Loucy (cell line): ENCODE measurements at regions not wholly inside any gene's neighbourhood (a gene's known extent, or its start where the extent isn't known, plus 50 kb on each side); places are given as distances from the start of the nearest gene placed in this dataset.

Experiments
- H2AFZ ChIP-seq: fragments of 200-600 bp; sonication (generic); 2 replicates; pipeline ENCODE4 v1.6.0; 2016; ENCODE audit warnings: antibody characterized with exemption, mild to moderate bottlenecking, low read length, moderate library complexity
- H3F3A ChIP-seq: fragments of 200-600 bp; 2 replicates; pipeline ENCODE4 v1.6.0; 2016; ENCODE audit warnings: antibody characterized with exemption, low read depth, mild to moderate bottlenecking
- H3K27me3 ChIP-seq: fragments of 200-600 bp; sonication (generic); 2 replicates; pipeline ENCODE4 v1.6.1; 2014; ENCODE audit warnings: low read length, mild to moderate bottlenecking; ENCODE audit not compliant: insufficient read depth, poor library complexity, severe bottlenecking
- H3K36me3 ChIP-seq: fragments of 200-600 bp; sonication (generic); 2 replicates; pipeline ENCODE4 v1.6.1; 2016; ENCODE audit warnings: low read length; ENCODE audit not compliant: insufficient read depth
- H3K4me1 ChIP-seq: fragments of 200-600 bp; sonication (generic); 2 replicates; pipeline ENCODE4 v1.5.1; 2014; ENCODE audit warnings: low read length, mild to moderate bottlenecking; ENCODE audit not compliant: insufficient read depth, poor library complexity, severe bottlenecking
- H3K4me2 ChIP-seq: fragments of 200-600 bp; sonication (generic); 2 replicates; pipeline ENCODE4 v1.6.0; 2014; ENCODE audit warnings: antibody characterized with exemption, low read length, low read depth, mild to moderate bottlenecking; ENCODE audit not compliant: poor library complexity, severe bottlenecking
- H3K4me3 ChIP-seq: fragments of 200-600 bp; sonication (generic); 2 replicates; pipeline ENCODE4 v1.5.1; 2014; ENCODE audit warnings: low read length, mild to moderate bottlenecking, mixed read lengths; ENCODE audit not compliant: poor library complexity, severe bottlenecking
- H3K79me2 ChIP-seq: fragments of 200-600 bp; sonication (generic); 2 replicates; pipeline ENCODE4 v1.6.1; 2014; ENCODE audit warnings: low read length; ENCODE audit not compliant: insufficient read depth
- H3K9ac ChIP-seq: fragments of 200-600 bp; sonication (generic); 2 replicates; pipeline ENCODE4 v1.6.0; 2014; ENCODE audit warnings: mild to moderate bottlenecking, low read depth, low read length, moderate library complexity; ENCODE audit not compliant: poor library complexity, severe bottlenecking
- H3K9me2 ChIP-seq: fragments of 200-600 bp; sonication (generic); replicated peaks from 2 replicates; pipeline ENCODE4 v1.6.1; 2016; ENCODE audit warnings: low read depth, low read length, mixed read lengths
- H3K9me3 ChIP-seq: fragments of 200-600 bp; sonication (generic); 2 replicates; pipeline ENCODE4 v1.6.1; 2014; ENCODE audit warnings: mild to moderate bottlenecking, antibody characterized with exemption, low read length, low read depth; ENCODE audit not compliant: insufficient read depth
- H4K20me1 ChIP-seq: fragments of 200-600 bp; sonication (generic); 2 replicates; pipeline ENCODE4 v1.6.0; 2014; ENCODE audit warnings: antibody characterized with exemption, low read length, mild to moderate bottlenecking; ENCODE audit not compliant: insufficient read depth, poor library complexity, severe bottlenecking
- EZH2phosphoT487 ChIP-seq: fragments of 200-600 bp; IDR thresholded peaks from 2 replicates; pipeline ENCODE4 v1.6.1; 2018; ENCODE audit warnings: antibody characterized with exemption, mild to moderate bottlenecking, moderate library complexity, borderline replicate concordance
- TF ChIP-seq, protein P1 (sequence below): fragments of 200-600 bp; sonication (generic); conservative IDR thresholded peaks from 2 replicates; pipeline ENCODE4 v1.5.1; 2014; ENCODE audit warnings: mild to moderate bottlenecking, antibody characterized with exemption, low read length

DNA sequence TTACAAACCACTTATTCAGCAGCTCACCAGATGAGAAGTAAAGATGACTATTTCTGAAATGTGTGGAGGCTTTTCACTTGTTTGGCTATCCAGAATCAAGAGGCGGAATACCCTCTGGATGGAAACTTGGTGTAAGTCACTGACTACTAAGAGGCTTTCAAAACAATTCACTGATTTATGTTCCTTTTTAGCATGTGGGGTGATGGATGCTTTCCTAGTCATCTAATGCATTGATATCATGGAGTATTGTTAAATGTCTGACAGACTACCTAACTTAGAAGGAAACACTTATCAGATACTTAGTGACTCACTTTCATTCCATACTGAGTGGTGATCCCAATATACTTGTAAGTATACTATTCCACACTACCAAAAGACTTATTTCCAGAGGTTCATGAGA, 141.4 kb downstream of the PLK2 start:
- H3K9ac ChIP-seq = no peak overlapping the region
- no peaks in the 10 kb centered on the region for H3K27me3 ChIP-seq
- no peak overlapping the region for H3K4me3 ChIP-seq
- H2AFZ ChIP-seq = no peak overlapping the region
- H3F3A ChIP-seq = no peaks in the 10 kb centered on the region
- TF ChIP-seq EZH2phosphoT487 = no peak
- TF ChIP-seq, protein P1, sequence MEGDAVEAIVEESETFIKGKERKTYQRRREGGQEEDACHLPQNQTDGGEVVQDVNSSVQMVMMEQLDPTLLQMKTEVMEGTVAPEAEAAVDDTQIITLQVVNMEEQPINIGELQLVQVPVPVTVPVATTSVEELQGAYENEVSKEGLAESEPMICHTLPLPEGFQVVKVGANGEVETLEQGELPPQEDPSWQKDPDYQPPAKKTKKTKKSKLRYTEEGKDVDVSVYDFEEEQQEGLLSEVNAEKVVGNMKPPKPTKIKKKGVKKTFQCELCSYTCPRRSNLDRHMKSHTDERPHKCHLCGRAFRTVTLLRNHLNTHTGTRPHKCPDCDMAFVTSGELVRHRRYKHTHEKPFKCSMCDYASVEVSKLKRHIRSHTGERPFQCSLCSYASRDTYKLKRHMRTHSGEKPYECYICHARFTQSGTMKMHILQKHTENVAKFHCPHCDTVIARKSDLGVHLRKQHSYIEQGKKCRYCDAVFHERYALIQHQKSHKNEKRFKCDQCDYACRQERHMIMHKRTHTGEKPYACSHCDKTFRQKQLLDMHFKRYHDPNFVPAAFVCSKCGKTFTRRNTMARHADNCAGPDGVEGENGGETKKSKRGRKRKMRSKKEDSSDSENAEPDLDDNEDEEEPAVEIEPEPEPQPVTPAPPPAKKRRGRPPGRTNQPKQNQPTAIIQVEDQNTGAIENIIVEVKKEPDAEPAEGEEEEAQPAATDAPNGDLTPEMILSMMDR = no peak
- H4K20me1 ChIP-seq = no peaks in the 10 kb centered on the region
- no peaks in the 10 kb centered on the region for H3K9me2 ChIP-seq
- H3K79me2 ChIP-seq = no peaks in the 10 kb centered on the region
- H3K4me2 ChIP-seq = no peak overlapping the region
- H3K36me3 ChIP-seq = no peaks in the 10 kb centered on the region
- H3K9me3 ChIP-seq = no peaks in the 10 kb centered on the region
- H3K4me1 ChIP-seq = no peaks in the 10 kb centered on the region

DNA sequence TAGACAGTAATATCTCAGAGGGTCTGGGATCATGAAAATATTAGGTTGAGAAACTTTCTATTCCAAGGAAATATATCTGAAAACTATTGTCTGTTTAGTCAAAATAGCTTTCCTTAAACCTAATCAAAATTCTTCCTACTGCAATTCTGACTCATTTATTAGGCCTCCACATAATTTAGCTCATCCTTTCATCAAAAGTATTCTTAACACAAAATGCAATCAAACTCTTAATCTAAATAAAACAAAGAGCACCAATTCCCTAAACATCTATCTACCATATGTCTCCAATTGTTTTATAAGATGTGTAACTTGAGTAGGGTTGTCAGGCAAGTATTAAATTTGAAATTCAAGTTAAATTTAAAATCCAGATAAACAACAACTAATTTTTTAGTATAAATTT, 142.1 kb downstream of the PLK2 start:
- H3K9ac ChIP-seq = no peak overlapping the region
- no peaks in the 10 kb centered on the region for H3K9me3 ChIP-seq
- no peaks in the 10 kb centered on the region for H3K27me3 ChIP-seq
- TF ChIP-seq, protein P1 = no peak
- TF ChIP-seq EZH2phosphoT487 = no peak
- H3K36me3 ChIP-seq = no peaks in the 10 kb centered on the region
- no peak overlapping the region for H3K4me2 ChIP-seq
- H4K20me1 ChIP-seq = no peaks in the 10 kb centered on the region
- no peaks in the 10 kb centered on the region for H3K4me1 ChIP-seq
- no peaks in the 10 kb centered on the region for H3F3A ChIP-seq
- H2AFZ ChIP-seq = no peak overlapping the region
- H3K79me2 ChIP-seq = no peaks in the 10 kb centered on the region
- H3K9me2 ChIP-seq = no peaks in the 10 kb centered on the region
- no peak overlapping the region for H3K4me3 ChIP-seq

DNA sequence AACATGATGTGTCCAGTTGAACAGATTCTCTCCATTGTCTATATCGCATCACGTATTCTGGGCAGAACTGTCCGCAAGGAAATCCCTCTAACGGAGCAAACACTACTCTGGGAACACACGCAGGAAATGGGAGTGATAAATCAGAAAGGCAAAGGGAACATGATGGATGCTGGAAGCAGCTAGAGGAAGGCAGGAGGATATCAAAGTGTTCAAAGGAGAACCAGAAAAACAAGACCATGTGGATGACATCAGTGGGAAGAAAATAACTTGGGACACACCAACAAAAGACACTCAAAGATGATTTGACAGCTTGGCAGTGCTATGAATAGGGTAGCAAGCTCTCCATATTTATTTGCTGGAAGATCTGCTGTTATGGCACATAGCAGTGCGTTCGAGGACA, 142.9 kb downstream of the PLK2 start:
- no peak for TF ChIP-seq EZH2phosphoT487
- TF ChIP-seq, protein P1 = no peak
- no peak overlapping the region for H3K4me3 ChIP-seq
- no peaks in the 10 kb centered on the region for H3K36me3 ChIP-seq
- no peaks in the 10 kb centered on the region for H3F3A ChIP-seq
- H3K4me2 ChIP-seq = no peak overlapping the region
- no peaks in the 10 kb centered on the region for H4K20me1 ChIP-seq
- no peaks in the 10 kb centered on the region for H3K9me2 ChIP-seq
- H2AFZ ChIP-seq = no peak overlapping the region
- H3K79me2 ChIP-seq = no peaks in the 10 kb centered on the region
- H3K27me3 ChIP-seq = no peaks in the 10 kb centered on the region
- H3K4me1 ChIP-seq = no peaks in the 10 kb centered on the region
- H3K9ac ChIP-seq = no peak overlapping the region
- H3K9me3 ChIP-seq = no peaks in the 10 kb centered on the region
